Lower lobe of right lung (tissue), 1 donor: ENCODE measurements at regions not wholly inside any gene's neighbourhood (a gene's known extent, or its start where the extent isn't known, plus 50 kb on each side); places are given as distances from the start of the nearest gene placed in this dataset. TPM values are rescaled to one million over a fixed set of nuclear protein-coding genes. Genes with fewer than 3 reads are reported as not detected.

Source experiments
- microRNA-seq: library from miRNA; unstranded; fragments of <30 nt; microRNA quantifications from one replicate; pipeline ENCODE4 v1.2.0, GENCODE V29; 2020; ENCODE audit warnings: borderline number of aligned reads
- donor health status: DM: no; HTN: yes; CAD: no; lungs with severe emphysema.

Small RNA genes in the stretch of these regions (microRNA-seq; reads per million reads assigned to microRNA genes)
- gene MIR1269A, result not detected
